HG03159 (cell line): ENCODE measurements at regions not wholly inside any gene's neighbourhood (a gene's known extent, or its start where the extent isn't known, plus 50 kb on each side); places are given as distances from the start of the nearest gene placed in this dataset.
"Not testable (repeated sequence)": the region's sequence is repeated elsewhere in the genome, so short reads cannot be mapped to it uniquely, and the experiment has no call there.

Source experiments
- ATAC-seq: cut with Tn5 transposase; IDR thresholded peaks from one replicate; pipeline ENCODE4 v1.9.1; 2021; ENCODE audit warnings: mild to moderate bottlenecking, moderate library complexity; ENCODE audit not compliant: unreplicated experiment

DNA sequence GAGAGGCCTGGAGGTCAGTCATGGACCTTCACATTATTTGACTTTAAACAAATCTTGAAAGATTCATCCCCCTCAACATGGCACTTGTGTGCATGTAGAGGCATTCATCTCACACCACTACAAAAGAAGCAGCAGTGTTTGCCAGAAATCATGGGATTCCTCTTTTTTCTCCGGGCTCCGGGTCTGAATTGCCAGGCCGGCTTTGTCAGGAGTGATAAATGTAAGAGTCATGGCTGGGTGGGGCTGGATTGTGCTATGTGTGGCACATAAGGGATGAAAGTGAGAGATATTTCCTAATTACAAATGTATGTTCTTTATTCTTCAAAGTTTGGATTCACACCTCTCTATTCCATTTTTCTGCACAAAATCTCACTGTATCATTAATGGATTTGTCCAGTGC, 228.7 kb upstream of the FRG1 start:
- ATAC-seq, result not testable (repeated sequence)

DNA sequence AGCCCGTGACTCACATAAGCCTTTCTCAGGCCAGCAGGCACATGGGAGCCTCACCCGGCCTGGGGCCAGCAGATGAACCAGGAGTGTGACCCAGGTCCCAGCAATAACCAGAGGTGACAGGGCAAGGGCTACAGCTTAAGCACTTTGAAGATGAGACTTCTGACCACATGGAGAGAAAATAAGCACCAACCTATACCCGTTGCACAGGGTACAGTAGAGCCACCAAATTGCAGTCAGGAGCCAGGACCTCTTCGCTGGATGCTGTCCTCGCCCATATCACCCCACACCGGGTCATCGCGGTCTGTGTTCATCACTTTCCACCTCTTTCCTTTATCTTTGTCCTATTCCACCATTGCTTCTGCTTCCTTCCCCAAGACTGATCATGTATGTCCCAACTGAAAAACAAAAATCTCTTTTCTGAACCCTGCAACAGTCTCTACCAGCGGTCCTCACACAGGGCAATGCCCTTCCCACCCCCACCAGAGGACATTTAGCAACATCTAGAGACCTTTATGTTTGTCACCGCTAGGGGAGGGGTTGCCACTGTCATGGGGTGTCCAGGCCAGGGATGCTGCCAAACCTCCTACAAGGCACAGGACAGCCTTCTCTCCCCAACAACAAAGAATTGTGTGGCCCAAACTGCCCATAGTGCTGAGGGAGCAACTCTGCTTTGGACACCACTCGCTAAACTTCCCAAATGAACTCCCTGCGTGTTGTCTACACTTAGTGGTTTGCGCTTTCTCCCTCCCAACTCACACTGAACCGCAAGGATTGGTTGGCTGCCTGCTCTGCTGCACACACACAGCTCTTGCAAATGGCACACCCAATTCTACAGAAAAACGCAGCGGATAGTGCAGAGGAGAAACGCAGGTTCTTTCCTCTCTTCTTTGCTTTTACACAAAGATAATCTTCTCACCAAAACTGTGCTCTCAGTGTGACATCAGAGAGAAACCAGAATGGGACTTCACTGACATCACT, 219.4 kb upstream of the FRG1 start:
- ATAC-seq, result not testable (repeated sequence)

DNA sequence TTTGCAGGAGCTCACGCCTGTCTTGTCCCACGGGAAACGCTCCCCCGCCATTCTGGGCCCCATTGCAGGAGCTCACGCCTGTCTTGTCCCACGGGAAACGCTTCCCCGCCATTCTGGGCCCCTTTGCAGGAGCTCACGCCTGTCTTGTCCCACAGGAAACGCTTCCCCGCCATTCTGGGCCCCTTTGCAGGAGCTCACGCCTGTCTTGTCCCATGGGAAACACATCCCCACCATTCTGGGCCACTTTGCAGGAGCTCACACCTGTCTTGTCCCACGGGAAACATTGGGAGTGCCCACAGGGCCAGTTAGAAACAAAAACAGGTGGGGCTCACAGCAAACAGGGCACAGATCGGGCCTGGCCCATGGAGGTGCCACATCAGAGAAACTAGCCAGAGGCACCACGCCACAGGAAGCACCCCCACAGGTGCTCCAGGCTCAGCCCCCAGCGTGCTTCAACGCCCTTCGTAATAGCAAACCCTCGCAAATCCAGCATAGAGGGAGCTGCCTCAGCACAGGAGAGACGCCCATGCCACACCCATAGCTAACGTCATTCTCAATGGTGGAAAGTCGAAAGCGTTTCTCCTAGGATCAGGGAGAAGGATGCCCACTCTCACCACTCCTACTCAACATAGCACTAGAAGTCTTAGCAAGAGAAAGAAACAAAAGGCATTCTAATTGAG, 218.2 kb upstream of the FRG1 start:
- not testable (repeated sequence) for ATAC-seq

DNA sequence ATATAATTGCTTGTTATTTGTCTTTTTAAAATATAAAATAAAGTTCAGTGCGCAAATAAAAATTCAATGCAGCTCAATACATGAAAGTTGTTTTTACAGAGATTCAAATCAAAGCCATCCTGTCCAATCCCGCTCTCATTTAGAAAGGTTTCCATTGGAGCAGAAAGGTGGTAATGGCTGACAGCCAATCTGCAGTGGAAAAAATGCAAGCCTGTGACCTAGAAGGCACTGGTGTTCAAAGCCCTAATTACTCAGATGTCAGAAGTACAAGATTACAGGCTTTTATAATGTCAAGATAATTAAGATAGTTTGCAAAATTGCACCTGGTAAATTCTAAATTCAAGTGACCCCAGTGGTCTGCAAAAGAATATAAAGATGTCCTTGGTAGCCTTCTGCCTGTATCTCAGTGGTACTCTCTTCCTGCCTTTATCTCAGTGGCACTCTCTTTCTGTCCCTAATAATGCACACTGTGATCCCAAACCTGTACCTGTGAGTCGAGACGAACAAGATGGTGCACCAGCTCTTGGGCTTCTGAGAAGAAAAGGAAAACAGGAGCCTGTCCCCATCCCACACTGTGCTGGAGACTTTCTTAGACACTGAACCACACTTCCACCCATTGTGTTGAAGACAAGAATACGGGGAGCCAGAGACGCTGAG, 212.6 kb upstream of the FRG1 start:
- ATAC-seq, result not testable (repeated sequence)

DNA sequence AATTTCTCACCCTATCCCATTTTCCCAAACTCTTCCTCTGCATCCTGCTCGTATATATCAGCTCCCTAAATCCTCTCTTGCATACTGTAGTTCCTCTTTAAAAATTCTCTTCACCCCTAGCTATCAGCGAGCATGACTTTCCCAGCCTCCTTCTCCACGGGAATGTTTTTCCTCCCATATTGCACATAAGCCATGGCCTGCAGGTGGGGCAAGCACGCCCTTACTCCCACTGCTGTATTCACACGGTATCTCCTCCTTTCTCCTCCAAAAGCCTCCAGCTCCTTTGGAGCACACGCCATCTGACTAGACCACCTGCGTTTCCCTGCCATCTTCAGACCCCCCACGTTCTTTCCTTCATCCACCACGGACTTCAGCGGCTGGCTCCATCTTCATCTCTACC, 208.7 kb upstream of the FRG1 start:
- not testable (repeated sequence) for ATAC-seq

DNA sequence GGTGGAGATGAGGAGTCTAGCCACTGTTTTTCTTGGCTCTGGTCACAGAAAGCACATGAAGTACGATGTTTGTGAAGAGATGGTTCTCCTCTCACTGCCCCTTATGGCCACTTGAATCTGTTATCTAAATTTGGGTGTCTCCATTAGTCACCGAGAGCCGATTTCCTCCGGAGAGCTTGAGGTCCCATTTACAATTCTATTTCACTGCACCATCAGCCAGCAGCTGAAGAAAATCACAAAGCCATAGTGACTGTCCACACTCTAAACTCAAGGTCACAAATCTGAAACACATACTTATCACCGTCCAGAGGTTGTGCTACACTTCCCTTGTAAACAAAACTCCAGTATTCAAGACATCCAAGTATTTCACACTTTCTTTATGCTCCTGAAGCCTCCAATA, 207.2 kb upstream of the FRG1 start:
- not testable (repeated sequence) for ATAC-seq

DNA sequence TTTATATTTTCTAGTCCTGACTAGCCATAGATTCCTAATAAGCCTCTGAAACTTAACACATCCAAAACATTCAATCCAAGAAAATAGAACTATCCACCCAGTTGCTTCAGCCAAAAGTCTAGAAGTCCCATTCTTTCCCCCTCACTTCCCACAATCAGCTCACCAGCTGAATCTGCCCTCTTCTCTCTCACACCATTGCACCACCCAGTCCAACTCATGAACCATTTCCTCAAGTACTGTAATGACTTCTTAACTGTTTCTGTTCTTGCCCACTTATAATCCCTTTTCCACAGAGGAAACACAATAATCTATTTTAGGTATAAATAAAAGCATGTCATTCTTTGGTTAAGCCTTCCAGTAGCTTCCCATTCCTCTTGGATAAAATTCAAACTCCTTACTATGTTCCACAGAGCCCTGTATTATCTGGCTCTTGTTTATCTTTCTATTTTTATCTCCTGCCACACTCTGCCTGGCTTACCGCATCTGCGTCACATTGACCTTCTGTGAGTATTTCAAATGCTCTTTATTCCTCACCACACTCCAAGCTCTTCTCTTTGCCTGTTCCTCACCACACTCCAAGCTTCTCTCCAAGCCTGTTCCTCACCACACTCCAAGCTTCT, 205.9 kb upstream of the FRG1 start:
- ATAC-seq, result not testable (repeated sequence)

DNA sequence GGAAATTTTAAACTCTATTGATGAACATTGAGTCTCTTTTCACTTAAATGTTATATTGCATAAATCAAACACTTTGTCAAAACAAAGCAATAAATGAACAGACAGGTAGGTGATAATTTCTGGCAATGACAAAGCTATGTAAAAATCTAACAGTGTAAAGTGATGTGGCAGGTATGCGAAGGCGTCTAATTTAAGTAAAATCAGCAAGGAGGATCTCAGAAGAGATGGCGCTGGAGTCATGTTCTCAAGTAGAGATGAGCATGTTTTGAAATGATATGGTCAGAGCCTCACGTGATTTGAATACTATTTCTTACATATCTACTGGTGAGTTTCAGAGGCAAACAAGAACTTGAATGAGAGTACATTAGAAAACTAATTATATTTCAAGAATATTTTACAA, 204.0 kb upstream of the FRG1 start:
- not testable (repeated sequence) for ATAC-seq

DNA sequence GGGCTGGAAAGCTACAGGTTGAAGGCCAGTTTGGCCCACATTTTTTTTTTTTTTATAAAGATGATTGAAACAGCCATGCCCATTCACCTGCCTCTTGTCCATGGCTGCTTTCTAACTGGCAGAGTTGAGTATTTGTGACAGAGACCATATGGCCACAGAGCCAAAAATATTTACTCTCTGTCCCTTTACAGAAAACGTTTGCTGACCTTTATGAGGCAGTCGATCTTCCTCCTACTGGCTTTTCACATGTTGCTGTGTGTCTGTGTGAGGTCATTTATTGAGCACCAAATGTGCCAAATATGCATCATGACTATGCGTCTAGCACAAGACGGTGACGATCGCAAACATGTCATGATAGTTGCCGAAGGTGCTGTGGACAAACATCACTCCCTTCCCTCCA, 200.6 kb upstream of the FRG1 start:
- ATAC-seq, result not testable (repeated sequence)

DNA sequence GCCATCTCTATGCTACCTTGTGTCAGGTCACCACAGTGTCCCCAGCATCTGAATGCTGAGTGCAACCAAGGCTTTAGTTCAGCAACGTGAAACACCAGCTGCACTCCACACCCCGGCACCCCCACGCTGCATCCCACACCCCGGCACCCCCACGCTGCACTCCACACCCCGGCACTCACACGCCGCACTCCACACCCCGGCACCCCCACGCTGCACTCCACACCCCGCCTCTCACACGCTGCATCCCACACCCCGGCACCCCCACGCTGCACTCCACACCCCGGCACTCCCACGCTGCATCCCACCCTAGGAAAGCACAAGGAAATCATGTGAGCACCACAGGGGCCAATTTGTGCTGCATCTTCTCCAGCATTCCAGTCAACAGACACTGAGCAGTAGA, 199.8 kb upstream of the FRG1 start:
- ATAC-seq, result no peak

DNA sequence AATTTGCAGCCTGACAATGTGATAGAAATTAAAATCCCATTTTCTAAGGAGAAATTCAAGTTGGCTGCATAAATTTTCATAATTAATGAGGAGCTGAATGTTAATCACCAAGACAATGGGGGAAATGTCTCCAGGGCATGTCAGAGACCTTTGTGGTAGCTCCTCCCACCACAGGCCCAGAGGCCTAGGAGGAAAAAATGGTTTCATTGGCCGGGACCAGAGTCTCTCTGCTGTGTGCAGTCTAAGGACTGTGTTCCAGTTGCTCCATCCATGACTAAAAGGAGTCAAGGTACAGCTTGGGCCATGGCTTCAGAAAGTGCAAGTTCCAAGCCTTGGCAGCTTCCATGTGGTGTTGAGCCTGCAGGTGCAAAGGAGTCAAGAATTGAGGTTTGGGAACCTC, 187.6 kb upstream of the FRG1 start:
- not testable (repeated sequence) for ATAC-seq

DNA sequence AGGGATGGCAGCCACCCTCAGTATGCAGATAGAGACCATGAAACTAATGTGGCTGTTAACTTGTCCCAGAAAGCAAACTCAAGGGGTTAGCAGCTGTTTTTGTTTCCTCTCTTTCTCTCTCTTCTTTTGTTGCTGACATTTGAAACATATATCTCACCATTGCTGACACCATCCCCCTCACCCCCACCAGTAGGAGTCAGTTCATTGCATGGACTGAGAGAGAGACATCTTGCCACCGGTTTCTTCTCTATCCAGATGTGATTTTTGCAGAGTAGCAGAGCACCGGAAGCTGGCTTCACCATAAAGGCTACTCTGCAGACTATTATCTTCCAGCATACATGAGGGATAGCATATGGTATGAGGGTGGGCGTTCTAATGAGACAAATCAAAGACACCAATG, 177.1 kb upstream of the FRG1 start:
- ATAC-seq, result no peak

DNA sequence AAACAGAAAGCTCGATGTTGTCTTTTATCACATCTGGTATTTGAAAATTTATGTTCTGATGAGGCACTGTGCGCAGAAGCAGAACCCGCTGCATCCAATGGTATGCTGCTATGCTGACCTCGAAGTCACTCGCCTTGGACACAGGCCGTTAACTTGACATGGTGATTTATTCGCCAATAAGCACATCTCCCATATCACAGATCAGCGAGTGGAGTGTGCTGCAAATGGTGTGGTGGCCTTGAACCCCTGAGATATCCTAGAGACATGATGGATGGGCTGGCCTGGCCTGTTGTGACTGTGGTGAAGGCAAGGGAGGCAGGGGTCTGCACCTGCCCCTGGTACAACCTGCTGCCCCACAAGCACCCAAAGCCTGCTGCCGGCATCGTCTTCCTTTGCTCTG, 175.4 kb upstream of the FRG1 start:
- ATAC-seq, result no peak

DNA sequence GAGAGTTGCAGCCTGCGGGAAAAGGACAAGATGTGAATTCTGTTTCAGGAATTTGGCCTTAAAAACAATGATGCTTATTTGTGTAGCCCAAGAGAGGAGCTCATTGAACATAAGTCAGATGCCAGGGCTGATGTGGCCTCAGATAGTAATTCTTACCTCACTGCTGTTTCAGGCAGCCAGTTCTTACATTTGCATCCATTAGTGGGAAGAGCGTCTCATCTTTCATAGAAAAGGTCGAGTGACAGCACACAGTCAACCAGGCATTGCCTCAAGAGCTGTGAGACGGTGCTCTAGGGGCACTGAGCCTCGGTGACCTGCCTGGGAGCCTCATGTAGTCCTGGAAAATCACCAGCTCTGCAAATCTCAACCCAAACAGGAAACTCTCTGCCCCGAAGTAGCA, 174.9 kb upstream of the FRG1 start:
- ATAC-seq, result no peak

DNA sequence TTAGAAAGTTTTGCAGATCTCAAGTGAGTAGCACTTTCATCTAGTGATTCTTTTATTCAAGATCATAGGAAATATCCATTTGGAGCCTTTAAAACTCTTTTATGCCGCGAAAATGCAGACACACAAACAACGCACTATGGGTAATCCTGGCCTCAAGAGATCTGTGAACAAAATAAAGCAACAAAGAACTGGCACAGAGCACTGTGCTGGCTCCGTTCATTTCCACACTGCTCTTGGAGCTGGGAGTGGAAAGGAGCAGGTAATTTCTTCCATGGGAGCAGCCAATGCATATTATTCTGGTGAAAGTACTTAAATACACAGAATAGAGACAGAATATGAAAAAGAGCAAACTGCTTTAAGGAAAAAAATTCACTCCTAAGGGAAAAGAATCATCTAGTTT, 172.7 kb upstream of the FRG1 start:
- no peak for ATAC-seq

DNA sequence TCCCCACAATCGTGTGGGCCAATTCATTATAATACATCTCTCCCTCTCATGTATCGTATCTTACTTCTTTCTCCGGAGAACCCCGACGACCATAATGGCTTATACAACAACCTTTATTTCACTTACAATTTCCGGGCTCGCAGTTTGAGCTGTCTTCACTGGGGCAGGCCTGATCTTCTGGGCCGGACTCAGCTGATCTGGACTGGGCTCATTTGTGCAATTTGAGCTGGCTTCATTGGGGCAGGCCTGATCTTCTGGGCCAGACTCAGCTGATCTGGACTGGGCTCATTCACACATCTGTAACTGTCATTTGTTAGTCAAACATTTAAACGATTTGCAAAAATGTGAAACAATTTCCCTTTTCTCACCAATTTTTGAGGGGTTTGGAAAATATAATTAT, 171.5 kb upstream of the FRG1 start:
- ATAC-seq, result no peak

DNA sequence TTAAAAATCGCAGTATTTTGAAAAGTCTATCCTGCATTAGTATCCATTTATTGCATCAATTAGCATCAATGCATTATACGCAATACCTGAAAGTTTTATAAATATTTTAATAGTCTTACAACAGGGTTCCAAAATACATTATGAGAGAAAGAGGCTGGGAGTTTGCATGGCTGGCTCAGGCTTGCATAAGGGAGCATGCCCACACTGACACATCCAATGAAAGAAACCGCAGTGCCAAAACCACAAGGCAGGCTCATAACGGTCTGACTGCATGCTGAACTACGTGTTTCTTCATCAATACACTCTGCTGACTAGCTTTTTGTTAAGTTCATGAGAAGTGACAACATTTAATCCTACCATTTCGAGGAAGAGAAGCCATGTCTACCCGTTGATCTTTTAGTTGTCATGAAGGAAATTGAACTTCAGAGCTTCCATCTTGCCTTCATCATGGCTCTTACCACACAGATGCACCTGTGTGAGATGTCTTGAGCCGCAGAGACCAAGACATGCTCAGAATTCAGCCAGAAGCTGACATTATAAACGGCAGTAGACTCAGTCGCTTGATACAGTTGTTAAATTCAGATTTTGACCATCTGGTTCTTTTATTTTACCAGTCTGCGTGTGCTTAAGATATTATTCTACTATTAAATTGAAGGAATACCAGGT, 168.8 kb upstream of the FRG1 start:
- no peak for ATAC-seq

DNA sequence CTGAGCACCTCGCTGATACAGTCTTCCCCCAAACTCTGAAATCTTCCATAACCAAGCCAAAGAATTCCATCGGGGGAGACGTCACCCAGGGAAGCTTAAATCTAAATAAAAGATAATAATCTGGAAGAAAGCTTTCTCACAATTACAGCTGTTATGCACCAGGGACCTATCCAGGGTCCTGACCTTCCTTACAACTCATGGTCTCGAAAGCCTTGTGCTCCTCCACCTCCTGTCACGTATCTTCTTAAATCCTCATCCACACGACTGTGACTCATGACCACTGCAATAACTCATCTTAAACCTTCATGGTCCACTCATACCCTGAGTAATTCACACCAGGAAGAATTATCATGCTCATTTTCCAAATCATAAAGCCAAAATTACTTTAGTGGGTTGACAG, 166.8 kb upstream of the FRG1 start:
- ATAC-seq, result no peak

DNA sequence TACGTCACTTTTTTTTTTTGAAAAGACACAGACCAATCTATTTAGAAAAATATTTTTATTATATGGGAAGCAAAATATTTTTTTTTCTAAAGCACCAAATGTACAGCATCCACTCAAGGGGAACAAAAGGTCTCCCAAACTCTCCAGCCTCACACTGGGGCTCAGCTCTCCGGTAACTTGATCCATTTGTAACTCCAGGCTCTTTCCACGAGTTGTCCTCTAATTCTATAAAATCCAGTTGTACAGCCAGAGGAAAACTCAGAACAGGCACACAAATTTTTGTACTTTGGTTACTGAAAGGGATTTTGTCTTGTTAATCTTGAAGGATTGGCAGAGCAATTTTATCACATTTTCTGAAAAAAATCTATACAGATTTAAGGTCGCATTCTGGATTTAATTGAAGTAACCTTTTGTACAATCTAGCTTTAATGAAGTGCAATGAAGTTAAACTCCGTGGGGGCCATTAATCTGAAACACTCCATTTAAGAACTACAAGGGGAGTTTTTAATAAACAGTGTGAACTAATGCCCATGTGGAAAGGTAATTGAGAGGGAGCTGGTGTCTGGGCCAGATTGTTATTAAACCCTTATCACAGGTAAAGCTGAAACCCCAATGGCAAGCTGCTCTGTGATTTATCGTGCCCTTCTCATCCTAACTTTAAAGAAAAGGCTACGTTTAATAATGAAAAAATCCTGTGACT, 161.2 kb upstream of the FRG1 start:
- ATAC-seq, result no peak

DNA sequence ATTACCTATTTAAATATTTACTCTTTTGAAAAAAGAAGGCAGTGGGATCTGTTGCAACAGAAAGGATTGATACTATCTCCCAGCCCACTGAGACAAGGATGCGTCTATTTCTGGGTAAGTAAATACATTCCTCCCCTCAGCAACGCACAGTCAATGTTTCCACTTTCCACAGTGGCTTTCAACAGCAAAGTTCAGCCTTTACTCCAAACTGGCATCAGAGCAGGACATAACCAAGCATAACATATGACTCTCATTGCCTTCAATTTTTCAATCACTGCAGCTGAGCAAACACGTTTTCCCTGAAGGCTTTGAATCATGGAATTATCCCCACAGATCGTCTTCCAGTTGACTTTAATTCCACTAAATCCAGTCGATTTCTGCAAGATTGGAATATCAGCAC, 160.3 kb upstream of the FRG1 start:
- ATAC-seq, result no peak
